NCI-H446 (cell line): ENCODE measurements at regions not wholly inside any gene's neighbourhood (a gene's known extent, or its start where the extent isn't known, plus 50 kb on each side); places are given as distances from the start of the nearest gene placed in this dataset.

Experiments used
- DNase-seq, 2 experiments: peaks; one replicate each; lab custom pipeline; 2025; lab: John Stamatoyannopoulos, UW

- DNase-seq = no peak
Measured at GRCh38 chr11:23336961-23337360, 476.7 kb upstream of the CCDC179 start.

- no peak for DNase-seq
Measured at GRCh38 chr11:23353611-23354010, 493.3 kb upstream of the CCDC179 start.

- DNase-seq = no peak
Measured at GRCh38 chr11:23359297-23359696, 499.0 kb upstream of the CCDC179 start.

DNA sequence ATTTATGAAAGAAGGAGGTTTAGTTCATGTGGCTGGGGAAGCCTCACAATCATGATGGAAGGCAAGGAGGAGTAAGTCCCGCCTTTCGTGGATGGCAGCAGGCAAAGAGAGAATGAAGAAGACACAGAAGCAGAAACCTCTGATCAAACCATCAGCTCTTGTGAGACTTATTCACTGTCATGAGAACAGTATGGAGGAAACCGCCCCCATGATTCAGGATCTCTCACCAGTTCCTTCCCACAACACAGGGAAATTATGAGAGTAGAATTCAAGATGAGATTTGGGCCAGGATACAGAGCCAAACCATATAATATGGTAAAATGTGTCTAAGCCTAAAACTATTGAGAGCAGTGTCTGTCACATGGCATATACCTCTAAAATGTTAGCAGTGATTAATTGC lies 503.8 kb upstream of the CCDC179 start:
- no peak for DNase-seq

DNA sequence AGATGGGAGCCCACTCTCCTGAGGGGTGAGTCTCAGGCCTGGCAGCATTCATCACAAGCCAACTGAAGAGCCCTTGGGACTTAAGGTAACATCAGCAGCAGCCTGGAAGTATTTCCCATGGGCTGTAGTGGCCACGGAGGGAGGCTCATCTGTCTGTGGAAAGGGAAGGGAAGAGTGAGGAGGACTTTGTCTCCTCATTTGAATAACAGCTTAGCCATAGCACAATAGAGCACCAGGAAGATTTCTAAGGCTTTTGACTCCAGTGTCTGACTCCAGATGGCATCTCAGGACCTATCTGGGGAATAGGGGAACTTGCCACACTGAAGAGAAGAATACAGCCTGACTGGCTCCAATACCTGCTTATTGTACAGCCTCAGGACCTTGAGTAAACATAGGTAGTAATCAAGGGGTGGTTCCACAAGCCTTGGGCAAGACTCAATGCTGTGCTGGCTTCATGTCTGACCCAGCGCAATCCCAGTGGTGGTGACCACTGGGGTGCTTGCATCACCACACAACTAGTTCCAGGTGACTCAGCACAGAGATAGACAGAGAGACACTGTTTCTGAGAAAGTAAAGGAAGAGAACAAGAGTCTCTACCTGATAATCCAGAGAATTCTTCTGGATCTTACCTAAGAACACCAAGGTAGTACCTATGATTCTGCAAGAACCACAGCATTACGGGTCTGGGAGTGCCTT lies 510.5 kb upstream of the CCDC179 start:
- no peak for DNase-seq

- DNase-seq = no peak
Measured at GRCh38 chr11:23377909-23378308, 517.6 kb upstream of the CCDC179 start.

GRCh38 chr11:23391031-23391430 lies 530.8 kb upstream of the CCDC179 start:
- no peak for DNase-seq

DNA sequence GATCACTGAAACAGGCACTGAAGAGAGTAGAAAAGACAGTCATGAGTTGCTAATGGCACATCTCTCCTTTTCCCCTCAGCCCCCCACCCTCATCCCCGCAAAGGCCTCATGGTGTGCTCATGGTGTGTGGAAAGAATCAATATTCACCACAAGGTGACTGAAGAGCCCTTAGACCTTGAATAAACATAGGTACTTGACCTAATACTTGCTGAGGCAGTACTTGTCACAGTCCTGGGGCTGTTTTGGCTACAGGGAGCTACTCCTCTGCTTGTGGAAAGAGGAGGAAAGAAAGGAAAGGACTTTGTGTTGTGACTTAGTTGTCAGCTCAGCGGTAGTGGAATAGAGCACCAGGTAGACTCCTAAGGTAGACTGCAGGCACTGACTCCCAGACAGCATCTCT lies 537.8 kb upstream of the CCDC179 start:
- no peak for DNase-seq

DNA sequence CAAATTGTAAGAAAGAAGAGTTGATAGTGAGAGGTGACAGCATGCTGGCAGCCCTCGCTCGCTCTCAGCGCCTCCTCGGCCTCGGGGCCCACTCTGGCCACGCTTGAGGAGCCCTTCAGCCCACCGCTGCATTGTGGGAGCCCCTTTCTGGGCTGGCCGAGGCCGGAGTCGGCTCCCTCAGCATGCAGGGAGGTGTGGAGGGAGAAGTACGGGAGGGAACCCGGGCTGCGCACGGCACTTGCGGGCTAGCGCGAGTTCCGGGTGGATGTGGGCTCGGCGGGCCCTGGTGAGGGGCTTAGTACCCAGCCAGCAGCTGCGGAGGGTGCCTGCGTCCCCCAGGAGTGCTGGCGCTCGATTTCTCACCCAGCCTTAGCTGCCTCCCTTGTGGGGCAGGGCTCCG lies 539.7 kb upstream of the CCDC179 start:
- no peak for DNase-seq

GRCh38 chr11:23403210-23404185 lies 543.2 kb upstream of the CCDC179 start:
- DNase-seq = no peak

GRCh38 chr11:23404225-23405160 lies 544.2 kb upstream of the CCDC179 start:
- DNase-seq = no peak

- no peak for DNase-seq
Measured at GRCh38 chr11:23405350-23405937, 545.2 kb upstream of the CCDC179 start.

GRCh38 chr11:23406131-23406819 lies 546.0 kb upstream of the CCDC179 start:
- no peak for DNase-seq

- DNase-seq = no peak
Measured at GRCh38 chr11:23413057-23413456, 552.8 kb upstream of the CCDC179 start.

- no peak for DNase-seq
Measured at GRCh38 chr11:23423104-23423503, 562.8 kb upstream of the CCDC179 start.

DNA sequence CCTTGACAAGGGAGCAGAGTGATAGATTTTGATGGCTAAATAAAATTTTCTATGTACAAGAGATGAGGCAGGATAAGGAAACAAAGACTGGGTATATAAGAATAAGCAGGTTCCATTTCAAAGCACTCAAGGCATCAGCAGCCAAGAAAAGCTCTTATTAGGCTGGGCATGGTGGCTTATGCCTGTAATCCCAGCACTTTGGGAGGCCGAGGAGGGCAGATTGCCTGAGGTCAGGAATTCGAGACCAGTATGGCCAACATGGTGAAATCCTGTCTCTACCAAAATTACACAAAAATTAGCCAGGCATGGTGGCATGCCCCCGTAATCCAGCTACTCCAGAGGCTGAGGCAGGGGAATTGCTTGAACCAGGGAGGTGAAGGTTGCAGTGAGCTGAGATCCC lies 563.4 kb upstream of the CCDC179 start:
- DNase-seq = no peak

DNA sequence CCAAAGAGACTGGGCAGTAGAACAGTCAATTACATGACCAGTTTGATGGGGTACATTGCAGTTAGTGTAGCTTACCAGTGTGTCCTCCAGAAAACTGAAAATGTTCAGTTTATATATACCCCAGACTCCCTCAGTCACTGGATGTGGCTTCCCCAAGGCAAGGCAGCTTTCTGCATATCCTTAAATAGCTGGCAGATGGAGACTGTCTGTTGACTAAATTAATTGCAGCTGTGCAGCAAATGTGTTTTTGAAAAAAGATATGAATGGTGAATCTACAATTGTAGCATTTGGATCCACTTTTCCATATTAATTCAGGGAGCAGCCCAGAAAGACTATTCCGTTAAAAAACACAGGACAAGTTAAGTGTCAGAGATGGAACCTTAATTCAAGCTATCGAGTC lies 565.1 kb upstream of the CCDC179 start:
- DNase-seq = no peak

GRCh38 chr11:23429569-23429968 lies 569.3 kb upstream of the CCDC179 start:
- no peak for DNase-seq

DNA sequence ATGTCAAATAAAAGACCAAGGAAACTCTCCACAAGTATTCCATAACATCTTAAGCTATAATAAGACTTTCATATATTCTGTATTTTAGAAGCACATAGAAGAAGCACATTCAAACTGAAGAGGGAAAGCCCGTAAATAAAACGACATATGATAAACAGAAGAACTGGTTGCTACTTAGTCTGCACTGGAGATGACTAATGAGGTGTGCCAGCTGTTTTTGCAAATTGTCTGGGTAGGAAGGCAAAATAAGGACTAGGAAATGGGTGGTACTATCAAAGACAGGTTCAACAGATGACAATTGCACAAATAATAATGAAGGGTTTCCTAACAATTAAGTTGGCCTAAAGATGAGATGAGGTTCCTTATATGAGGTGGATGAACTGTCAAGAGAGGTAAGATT lies 593.2 kb upstream of the CCDC179 start:
- no peak for DNase-seq

GRCh38 chr11:23455321-23455891 lies 595.1 kb upstream of the CCDC179 start:
- DNase-seq = no peak

DNA sequence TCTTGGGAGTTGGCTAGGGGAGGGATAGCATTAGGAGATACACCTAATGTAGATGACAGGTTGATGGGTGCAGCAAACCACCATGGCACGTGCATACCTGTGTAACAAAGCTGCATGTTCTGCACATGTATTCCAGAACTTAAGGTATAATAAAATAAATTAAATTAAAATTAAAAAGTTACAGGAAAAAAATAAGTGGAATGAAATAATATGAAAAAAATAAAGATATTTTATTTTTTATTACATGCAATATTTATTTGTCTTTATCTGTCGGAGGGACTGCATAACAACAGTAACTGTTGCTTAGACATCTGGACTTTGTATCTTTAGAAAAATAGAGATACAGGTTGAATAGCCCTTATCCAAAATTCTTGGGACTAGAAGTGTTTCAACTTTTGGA lies 597.4 kb upstream of the CCDC179 start:
- no peak for DNase-seq
